ENCODE measurements at regions not wholly inside any gene's neighbourhood (a gene's known extent, or its start where the extent isn't known, plus 50 kb on each side); places are given as distances from the start of the nearest gene placed in this dataset.

DNA sequence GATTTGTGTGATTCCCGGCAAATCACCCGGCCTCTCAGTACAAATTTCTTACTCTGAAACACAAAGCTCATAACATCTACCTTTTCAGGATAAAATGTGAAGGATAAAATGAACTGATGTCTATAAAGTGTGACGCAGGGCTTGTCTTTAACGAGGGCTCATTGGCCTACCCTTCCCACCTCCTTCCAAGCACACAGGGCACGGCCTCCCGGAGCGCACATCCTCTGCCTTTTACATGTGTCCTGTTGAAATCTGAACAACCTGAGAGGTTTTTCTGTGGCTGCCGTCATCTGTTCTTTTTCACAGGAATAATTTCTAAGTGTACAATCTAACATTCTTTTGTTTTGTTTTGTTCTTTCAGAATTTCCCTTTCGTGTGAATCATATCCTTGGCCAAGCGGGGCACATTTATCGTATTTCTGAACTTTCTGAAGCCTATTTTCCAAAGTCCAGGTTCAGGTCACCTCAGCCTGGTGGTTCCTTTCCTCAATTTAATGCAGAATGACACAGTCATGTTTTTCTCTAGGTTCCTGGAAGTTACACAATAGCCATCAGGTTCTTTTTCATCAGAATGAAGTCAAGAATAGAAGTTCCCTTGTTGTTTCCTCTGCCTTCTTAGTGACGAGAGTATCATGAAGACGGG, 53.1 kb upstream of the SPRY1 start:
- TF ChIP-seq, protein P1, sequence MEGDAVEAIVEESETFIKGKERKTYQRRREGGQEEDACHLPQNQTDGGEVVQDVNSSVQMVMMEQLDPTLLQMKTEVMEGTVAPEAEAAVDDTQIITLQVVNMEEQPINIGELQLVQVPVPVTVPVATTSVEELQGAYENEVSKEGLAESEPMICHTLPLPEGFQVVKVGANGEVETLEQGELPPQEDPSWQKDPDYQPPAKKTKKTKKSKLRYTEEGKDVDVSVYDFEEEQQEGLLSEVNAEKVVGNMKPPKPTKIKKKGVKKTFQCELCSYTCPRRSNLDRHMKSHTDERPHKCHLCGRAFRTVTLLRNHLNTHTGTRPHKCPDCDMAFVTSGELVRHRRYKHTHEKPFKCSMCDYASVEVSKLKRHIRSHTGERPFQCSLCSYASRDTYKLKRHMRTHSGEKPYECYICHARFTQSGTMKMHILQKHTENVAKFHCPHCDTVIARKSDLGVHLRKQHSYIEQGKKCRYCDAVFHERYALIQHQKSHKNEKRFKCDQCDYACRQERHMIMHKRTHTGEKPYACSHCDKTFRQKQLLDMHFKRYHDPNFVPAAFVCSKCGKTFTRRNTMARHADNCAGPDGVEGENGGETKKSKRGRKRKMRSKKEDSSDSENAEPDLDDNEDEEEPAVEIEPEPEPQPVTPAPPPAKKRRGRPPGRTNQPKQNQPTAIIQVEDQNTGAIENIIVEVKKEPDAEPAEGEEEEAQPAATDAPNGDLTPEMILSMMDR (IDR thresholded peaks at IDR 0.05), result no peak
- no peak for TF ChIP-seq POLR2A (IDR thresholded peaks at IDR 0.05)
